ENCODE measurements at regions not wholly inside any gene's neighbourhood (a gene's known extent, or its start where the extent isn't known, plus 50 kb on each side); places are given as distances from the start of the nearest gene placed in this dataset.

- DNase-seq, result no peak
Measured at GRCh38 chr18:77865853-77866252, 616.2 kb downstream of the GALR1 start.

DNA sequence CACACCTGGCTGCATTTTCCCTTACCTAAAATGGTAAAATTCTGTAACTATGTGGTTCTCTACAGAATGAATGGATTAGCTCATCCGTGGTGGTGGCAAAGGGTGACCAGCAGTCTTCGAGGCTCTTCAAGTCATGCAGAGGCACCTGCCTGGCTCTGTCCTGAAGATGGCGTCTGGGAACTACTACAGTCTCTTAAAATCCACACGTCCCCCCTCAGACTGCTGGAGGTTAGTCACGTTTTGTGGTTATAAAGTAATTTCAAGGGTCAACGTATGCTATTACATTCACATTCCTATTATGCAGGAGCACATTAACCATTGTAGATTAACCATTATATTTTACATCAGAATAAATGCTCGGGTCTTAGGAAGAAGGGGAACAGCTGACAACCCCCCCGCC lies 616.7 kb downstream of the GALR1 start:
- no peak for DNase-seq

DNA sequence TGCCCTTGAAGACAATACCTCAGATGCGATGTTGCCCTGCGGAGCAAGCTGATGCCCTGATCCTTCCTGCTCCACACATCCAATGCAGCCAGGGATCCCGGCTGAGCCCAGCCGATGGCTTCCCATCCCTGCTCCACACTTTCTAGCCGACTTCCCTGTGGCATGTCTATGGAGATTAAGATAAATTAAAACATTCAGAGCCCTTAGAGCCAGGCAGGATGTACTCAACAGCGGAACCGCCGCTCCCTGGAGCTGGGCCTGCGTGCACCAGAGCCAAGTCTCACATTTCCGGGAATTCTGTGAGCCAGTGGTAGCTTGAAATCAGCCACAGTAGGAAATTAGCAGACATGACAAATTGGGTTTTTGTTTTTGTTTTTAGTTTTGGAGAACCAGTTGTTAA lies 620.6 kb downstream of the GALR1 start:
- no peak for DNase-seq

- DNase-seq, result no peak
Measured at GRCh38 chr18:77870894-77871293, 621.2 kb downstream of the GALR1 start.

DNA sequence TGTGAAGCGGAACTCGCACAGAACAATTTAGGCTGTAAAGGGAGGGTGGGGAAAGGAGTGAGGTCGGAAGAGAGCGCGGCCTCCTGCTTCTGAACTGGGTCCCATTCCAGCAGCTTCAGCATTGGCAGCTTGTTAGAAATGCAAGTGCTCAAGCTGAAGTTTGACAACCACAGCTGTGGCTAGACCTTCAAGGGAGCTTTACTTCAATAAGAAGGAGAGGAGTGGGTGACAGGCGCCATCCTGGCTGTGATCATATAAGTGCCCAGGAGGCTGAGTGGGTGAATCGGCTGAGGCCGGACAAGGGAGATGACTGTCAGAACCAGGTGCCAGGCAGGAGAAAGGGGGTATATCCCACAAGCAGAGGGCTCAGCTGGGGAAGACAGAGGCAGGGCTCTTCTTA lies 622.5 kb downstream of the GALR1 start:
- no peak for DNase-seq

- DNase-seq, result no peak
Measured at GRCh38 chr18:77876319-77876865, 626.7 kb downstream of the GALR1 start.

GRCh38 chr18:77879829-77880228 lies 630.2 kb downstream of the GALR1 start:
- no peak for DNase-seq

- no peak for DNase-seq
Measured at GRCh38 chr18:77884454-77884853, 634.8 kb downstream of the GALR1 start.

- no peak for DNase-seq
Measured at GRCh38 chr18:77894060-77894459, 644.4 kb downstream of the GALR1 start.

DNA sequence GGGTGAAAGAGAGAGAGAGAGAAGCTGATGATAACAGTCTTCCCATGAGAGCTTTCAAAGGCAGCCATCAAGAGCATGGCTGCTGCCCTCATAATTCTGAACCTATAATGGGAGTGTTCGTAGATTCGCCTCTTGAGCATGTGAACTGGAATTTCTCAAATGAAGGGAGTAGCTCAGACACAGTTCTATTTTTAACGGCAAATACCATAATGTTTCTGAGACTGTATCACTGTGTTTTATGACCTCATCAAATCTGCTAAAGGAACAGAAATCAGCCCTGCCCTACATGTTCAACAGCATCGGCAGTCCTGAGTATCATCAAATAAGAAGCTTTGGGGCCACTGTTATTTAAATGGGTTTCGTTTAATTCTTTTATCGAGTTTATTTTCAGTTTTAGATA lies 645.6 kb downstream of the GALR1 start:
- no peak for DNase-seq

DNA sequence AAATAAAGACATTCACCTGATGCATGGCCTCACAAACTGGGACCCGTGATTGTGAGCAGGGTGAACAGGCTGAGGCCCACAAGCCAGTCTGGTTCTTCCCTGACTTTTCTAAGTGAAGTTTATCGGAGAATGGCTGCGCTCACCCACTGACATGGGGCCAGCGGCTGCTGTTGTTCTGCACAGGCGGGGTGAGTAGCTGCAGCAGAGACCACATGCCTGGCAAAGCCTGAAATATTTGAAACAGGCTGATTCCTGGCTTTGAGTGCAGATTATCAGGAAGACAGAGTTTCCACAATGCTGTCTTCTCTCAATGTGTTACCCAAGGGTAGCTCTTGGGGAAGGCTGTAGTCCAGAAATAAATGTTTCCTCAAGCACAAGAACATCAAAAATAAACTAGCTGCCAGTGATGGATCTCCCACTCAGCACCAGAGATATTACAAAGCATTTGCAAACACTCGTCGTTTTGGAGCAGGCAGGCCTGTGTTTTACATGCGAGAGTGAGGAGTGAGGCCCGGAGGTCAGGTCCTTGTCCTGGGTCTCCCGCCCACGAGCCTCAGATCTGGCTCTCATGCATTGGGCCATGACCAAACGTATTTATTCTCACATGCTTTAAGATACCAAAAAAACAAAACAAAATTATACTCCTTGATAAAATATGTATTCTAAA lies 647.1 kb downstream of the GALR1 start:
- DNase-seq, result no peak

DNA sequence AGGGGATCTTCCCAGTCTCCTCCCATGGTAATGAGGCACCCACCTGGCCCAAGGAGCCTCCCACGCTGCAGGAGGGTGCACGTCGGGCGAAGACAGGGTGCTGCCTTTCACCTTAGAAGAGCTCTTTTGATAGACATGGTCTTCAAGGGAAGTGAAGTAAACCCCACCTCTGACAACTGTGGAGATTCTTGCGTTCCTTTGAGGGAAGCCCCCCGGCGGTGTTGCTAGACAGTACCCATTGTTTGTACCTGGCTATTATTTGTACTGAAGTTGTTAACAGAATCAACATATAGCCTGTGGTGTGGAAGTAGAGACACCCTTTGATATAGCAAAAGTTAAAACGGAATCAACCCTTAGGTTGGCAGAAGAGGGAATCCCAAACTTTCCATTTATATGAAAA lies 648.0 kb downstream of the GALR1 start:
- no peak for DNase-seq

- DNase-seq, result peak; percentile 53
Measured at GRCh38 chr18:77899972-77900754, 650.5 kb downstream of the GALR1 start.

DNA sequence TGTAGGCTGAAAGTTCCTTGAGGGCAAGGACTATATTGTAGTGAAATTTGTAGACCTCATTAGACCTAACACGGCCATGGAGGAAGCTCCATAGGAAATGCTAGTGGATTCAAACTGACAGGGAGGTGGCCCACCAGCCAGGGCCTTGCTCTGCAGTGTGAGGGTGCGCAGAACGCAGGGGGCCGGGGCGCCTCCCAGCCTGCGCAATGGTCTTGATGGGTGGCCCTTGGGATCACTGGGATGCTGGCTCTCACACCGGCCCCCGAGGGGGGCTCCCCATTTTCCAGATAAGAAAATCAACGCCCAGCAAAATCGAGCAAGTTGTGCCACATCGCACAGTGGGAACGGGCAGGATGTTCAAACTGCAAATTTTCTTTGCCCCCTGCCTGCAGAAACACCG lies 655.4 kb downstream of the GALR1 start:
- DNase-seq, result no peak

- no peak for DNase-seq
Measured at GRCh38 chr18:77905449-77906055, 655.9 kb downstream of the GALR1 start.

GRCh38 chr18:77906103-77906892 lies 656.6 kb downstream of the GALR1 start:
- no peak for DNase-seq

GRCh38 chr18:77910347-77910746 lies 660.7 kb downstream of the GALR1 start:
- no peak for DNase-seq

DNA sequence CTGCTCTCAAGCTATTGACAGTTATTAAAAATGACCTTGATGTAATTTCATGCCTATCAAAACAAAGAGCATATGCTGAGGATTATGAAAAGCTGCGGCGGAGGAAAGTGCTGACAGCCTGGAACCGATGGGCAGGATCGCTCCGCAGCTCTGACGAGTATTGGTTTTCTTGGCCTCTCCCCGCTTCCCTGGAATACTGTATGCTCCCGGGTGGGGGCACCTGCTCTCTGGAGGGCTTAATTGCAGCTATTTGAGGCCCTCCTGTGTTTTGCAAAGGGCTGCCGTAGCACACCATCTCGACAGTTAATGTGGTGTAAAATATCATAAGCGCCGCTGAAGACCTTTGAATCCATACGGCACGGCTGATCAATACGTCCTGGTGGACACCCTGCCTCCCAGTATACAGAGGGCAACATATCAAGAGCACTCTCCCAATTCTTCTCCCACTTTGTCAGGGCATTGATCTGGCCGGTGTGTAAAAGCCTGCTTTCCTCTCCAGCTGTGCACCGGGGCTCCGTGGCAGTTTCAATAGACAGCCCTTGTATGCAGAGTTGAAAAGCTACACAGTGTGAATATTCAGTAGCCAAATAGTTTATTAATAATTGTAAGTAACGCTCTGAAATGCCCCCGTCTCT lies 662.4 kb downstream of the GALR1 start:
- no peak for DNase-seq

DNA sequence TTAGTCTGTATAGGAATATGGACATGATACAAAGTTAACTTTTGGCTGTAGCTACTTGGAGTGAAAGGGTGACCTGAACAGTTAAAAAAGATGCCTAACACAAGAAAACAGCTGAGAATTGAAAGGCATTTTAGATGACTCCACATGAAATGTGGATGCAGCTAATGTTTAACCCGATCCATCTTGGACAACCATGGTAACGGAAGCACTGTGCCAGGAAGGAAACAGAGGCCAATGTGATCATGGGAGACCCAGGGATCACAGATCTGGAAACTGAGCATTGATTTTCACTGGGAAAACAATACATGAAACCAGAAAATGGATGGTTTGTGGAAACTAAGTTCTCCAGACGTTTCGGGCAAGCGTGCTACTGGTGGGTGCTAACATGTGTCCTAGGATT lies 669.1 kb downstream of the GALR1 start:
- no peak for DNase-seq

GRCh38 chr18:77919923-77920322 lies 670.3 kb downstream of the GALR1 start:
- DNase-seq, result no peak

- no peak for DNase-seq
Measured at GRCh38 chr18:77935342-77935741, 685.7 kb downstream of the GALR1 start.

DNA sequence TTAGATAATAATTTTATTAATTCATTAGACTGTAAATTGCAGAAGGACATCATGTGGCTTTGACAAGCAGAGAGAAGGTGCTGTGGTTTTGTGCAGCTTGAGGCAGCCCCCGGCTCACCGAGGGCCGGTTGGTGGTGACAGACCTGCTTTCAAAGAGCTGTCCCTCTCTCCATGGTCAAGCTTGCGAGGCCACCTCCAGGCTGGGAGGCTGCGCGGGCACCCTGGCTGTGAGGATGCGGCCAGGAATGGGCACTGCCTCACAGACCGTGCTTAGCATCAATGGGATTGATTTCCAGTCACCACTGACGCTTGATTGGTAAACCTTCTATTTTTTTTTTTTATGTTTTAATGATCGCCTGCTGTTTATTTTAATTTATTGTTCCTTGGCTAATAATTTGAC lies 690.9 kb downstream of the GALR1 start:
- DNase-seq, result no peak

DNA sequence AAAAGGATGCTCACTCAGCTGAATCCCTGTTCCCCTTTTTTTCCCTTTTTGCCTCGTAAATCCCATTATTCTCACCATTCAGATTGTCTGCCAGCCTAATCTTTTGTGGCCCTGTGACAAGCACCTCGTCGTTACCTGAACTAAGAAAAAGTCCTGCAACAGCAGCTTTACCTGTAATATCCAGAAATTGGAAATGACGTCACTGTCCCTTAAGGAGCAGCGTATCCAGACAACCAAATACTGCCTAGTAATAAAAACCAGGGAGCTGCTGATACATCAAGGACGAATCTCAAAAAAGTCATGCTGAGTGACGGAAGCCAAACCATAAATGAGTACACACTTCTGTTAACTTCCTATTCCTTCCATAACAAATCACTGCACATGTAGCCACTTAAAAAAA lies 694.9 kb downstream of the GALR1 start:
- DNase-seq, result no peak

Measured in stimulated activated CD4-positive, alpha-beta T cell treated with anti-CD3 and anti-CD28 coated beads, Interleukin-4, amount 100 ng/mL, for 1 hour (primary cell).